ENCODE measurements at regions not wholly inside any gene's neighbourhood (a gene's known extent, or its start where the extent isn't known, plus 50 kb on each side); places are given as distances from the start of the nearest gene placed in this dataset.

DNA sequence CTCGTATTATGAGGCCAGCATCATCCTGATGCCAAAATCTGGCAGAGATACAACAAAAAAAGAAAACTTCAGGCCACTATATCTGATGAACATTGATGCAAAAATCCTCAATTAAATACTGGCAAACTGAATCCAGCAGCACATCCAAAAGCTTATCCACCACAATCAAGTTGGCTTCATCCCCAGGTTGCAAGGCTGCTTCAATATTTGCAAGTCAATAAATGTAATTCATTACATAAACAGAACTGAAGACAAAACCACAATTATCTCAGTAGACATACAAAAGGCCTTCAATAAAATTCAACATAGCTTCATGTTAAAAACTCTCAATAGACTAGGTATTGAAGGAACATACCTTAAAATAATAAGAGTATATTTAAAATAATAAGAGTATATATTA is 815.3 kb upstream of the SLITRK1 start:
- peak; percentile 44 for DNase-seq

DNA sequence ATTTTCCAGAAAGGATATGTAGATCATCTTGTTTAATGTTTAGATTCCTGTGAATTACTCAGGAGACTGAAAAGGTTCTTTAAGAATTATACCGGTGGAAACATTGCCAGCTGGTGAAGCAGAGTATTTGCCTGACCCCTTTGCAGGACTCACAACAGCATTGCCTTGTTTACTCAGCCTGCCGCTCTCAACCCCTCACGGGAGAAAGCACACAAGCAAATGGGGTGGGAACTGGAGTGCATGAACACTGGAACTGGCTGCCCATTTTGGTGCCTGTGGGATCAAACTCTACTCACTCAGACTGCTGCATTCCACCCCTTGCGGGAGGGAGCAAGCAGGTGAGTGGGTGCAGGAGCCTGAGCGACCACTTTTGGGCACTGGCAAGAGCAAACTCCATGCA is 804.7 kb upstream of the SLITRK1 start:
- peak; percentile 16 for DNase-seq

- DNase-seq: no peak
These were observed 804.2 kb upstream of the SLITRK1 start for GRCh38 chr13:84686458-84686857.

DNA sequence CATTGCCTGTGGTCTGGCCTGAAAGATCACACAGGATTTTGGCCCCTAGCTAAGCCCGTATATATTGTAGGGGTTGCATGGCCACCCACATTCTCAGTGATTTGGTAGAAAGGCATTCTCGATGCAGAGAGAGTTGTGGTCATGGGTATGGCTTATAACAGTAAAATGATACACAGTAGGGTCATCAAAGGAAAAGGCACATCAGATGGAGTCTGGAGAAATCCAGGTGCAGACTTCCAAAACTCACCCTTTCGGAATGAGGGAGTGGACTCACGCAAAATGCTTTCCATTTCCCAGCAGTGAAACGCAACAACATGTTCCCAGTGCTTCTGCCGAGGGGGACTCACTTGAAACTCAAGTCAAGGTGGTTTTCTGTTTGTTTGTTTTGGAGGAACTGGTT is 802.5 kb upstream of the SLITRK1 start:
- no peak for DNase-seq

DNA sequence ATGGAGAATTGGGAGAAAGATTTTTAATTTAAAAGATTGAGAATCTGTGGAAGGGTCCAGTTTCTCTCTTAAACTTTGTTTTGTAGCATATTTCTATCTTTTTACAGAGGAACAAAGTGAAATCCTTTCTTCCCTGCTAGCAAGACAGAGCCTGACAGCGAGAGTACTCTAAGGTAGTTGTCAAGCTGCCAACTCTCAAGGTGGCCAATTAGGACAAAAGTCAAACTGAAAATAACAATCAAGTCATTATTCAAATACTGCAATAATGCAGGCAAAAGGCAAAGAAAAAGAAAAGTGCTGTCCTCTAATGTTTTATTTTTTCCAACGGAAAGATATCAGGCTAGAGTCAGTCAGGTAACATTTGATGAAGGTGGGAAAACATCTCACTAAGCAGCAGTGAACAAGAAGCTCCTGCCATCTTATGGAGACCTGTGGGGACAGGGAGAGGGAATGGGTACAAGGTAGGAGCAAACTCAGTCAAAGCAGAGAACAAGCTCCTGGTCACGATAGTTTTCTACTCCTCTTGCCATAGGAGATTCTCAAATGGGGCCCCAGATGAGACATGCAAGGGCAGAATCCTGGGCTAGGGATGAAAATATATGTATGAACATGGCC is 801.9 kb upstream of the SLITRK1 start:
- DNase-seq: peak; percentile 44

DNA sequence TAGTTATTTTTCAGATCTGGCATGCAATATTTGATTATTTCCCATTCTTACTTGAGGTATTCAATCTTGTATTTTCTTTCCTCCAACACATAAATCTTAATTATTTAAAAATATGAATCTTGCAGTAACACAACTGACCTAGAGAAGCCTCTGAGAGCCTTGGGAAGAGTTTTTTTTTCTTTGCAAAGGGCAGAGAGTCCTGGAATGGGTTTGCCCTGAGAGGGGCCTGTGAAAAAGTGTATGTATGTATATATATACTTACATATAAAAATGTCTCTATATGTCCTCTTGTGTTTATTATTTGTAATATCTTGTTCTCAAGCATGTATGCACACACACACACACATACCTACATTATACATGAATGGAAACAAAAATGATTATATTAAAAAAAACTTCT is 801.2 kb upstream of the SLITRK1 start:
- no peak for DNase-seq

DNA sequence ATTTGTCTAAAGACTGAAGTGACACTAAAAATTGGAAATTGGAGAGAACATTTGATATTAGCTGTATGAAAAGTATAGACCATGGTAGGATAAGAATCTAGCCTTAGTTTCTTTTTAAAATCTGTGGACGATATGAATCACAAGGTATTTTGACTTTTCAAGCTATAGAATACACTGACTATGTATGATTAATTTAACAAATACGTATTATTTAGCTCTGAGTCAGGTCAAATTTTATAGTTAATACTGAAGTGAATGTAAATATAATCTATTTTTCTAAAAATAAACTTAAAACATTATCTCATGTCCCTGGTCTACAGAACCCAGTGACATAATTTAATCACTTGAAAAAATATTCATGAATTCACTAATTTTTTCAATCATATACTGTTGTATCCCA is 795.6 kb upstream of the SLITRK1 start:
- no peak for DNase-seq

DNA sequence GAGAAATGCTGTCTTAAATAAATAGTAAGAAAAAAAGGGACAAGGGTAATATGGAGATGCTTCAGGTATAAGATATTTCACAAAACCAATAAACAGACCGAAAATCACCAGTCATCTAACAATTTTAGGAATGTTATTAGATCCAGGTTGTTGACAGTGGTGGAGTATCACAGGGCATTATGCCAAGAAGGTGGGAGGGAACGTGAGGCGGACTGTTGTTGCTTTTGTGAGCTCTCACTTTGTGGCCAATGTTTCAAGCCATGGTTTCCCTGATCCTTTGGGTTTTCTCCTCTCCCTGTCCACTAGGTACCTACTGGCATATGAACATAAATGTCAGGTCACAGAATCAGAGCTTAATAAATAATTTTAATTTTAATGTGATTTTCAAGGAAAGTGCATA is 790.3 kb upstream of the SLITRK1 start:
- peak; percentile 1 for DNase-seq

- DNase-seq: no peak
These were observed 788.0 kb upstream of the SLITRK1 start for GRCh38 chr13:84670245-84670644.

DNA sequence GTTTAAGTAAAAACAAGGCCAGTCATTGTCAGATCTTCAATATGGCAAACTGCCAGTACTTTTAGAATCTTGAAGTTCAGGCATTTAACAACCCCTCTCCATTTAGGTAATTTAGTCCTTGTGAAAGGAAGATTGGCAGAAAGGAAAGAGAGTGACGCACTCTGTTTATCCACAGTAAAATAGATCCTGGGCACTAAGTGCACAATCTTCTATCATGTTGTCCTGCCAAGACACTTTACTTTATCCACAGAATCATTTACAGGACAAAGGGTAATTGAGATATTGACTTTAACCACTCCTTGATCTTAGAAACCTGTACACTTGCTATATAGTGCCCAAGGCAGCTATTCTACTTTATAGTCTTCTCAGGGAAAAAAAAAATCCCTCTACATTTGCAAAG is 786.4 kb upstream of the SLITRK1 start:
- DNase-seq: peak; percentile 4

- DNase-seq: no peak
These were observed 780.2 kb upstream of the SLITRK1 start for GRCh38 chr13:84662491-84662890.

DNA sequence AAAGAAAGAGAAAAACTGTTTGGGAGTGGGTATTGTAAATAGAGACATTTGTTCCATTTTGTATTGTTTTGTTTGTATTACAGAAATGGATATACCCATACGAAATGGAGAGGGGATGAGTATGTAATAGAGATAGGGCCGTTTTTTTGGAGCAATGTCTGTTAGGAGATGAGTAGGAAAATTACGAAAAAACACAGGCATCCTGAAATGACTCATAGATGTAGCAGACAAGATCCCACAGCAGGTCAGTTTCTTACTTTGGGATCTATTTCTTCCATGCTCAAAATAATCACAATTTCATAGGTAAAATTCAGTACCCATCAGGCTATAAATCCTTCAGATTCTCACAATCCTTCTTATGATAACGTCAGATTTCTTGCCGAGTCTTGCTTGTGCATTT is 779.4 kb upstream of the SLITRK1 start:
- no peak for DNase-seq

GRCh38 chr13:84659359-84659661 is 777.0 kb upstream of the SLITRK1 start:
- no peak for DNase-seq

GRCh38 chr13:84658491-84659358 is 776.5 kb upstream of the SLITRK1 start:
- DNase-seq: no peak

DNA sequence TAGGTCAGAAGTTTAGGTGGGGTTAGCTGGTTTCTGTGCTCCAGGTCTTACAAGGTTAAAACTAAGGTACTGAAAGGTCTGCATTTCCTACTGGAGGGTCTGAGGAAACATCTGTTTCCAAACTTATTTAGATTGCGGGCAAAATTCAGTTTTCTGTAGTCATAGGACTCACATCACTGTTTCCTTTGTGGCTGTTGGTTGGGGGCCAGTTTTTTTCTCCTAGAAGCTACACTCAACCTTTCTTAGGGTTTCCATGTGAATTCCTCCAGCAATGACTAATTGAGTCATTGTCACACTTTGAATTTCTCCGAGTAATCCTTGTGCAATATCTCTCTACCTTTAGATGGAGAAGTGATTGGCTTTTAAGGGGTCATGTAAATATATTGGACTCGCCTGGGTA is 773.4 kb upstream of the SLITRK1 start:
- DNase-seq: no peak

DNA sequence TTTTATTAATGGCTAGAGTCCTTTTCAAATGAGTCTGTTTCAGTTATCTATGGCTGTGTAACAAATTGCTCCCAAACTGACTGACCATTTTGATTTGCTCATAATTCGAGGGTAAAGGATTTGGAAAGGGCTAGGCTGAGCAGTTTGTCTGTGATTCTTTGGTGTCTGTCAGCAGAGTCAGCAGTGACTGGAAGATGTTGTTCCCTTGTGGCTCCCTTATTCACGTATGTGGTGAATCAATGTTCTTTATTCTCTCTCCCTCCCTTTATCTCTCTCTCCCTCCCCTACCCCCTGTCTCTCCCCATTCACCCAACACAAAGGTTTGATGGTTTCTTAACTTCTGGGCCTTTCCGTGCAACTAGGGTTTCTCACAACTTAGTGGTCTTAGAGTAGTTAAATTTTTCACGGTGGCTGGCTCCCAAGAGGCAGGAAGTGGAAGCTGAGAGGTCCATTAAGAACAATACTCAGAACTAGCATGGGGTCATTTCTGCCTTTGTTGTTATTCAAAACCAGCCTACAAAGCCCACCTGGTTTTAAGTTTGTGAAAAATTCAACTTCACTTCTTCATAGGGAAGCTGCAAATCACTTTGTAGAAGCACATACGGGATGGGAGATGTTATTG is 772.5 kb upstream of the SLITRK1 start:
- DNase-seq: no peak

DNA sequence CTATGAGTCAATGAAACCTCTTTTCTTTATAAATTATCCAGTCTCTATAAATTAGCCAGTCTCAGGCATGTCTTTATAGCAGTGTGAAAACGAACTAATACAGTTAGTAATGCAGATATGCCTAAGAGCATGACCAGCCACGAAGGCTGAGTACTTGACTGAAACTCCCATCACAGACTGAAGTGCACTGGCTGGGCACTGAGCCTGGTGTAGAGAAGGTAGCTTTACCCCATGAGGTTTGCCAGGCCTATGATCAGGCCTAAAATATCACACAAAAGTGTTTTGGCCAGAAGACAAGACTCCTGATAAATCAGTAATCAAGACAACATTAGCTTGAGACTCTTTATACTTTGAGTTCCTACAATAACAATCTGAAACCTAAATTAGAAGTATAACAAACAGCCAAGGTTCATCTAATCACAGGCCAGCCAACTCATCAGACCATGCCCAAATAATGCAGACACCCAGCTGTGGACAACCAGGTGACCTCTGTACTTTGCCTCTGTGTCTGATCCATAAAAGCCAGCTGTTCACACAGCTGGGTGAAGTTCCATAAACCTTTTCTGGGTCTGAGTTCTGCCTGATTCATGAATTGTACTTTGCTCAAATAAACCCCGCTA is 771.8 kb upstream of the SLITRK1 start:
- DNase-seq: no peak

GRCh38 chr13:84651705-84652104 is 769.4 kb upstream of the SLITRK1 start:
- no peak for DNase-seq

DNA sequence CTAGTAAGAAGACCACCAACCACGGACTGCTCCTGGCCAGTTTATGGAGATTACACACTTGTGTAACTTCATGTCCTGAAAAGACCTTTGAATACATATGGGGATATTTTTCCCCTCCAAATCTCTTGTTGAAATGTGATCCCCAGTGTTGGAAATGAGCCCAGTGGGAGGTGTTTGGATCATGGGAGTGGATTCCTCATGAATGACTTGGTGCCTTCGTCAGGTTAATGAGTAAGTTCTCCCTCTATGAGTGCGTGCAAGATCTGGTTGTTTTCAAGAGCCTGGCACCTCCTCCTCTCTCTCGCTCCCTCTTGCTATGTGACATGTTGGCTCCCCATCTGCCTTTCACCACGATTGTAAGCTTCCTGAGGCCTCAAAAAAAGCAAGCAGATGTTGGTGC is 769.0 kb upstream of the SLITRK1 start:
- DNase-seq: peak; percentile 3

GRCh38 chr13:84649853-84650252 is 767.6 kb upstream of the SLITRK1 start:
- no peak for DNase-seq

- peak; percentile 2 for DNase-seq
These were observed 765.9 kb upstream of the SLITRK1 start for GRCh38 chr13:84648069-84648640.

- DNase-seq: no peak
These were observed 764.7 kb upstream of the SLITRK1 start for GRCh38 chr13:84646957-84647356.

DNA sequence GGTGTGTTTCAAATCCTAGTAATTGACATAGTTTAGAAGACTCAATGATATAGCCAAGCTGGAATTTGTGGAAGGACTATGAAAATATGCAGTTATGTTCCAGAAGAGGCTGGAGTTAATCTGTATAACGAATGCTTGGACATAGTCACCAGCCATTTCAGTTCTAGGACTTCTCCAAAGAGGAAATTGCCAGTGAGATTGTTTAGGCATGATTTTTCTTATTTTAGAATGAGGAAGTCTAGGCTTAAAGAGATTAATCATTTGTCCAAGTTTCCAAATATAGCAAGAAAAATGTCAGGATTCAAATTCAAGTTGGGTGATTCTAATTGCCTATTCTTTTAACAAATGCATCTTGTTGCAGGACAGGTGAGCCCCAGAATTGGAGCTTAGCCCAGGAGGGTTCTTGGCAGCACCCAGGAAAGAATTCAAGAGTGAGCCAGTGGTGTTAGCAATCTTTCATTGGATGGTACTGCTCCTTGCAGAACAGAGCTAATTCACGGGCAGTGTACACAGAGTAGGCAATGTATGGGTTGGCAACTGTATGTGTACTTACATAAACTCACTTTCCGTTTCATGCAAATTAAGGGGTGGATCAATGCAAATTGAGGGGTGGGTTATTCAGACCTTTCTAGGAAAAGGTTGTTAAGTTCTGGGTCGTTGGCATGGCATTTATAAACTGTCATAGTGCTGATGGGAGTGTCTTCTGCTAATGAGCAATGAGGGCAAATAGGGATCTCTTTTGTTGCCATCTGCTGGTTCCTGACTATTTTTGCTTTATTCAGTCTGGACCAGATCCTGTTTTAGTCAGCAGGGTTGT is 763.1 kb upstream of the SLITRK1 start:
- DNase-seq: peak; percentile 73
